ENCODE measurements at regions not wholly inside any gene's neighbourhood (a gene's known extent, or its start where the extent isn't known, plus 50 kb on each side); places are given as distances from the start of the nearest gene placed in this dataset.

- TF ChIP-seq CTCF (IDR thresholded peaks at IDR 0.05) (no peak), EP300 (IDR thresholded peaks at IDR 0.05) (no peak)
- WGBS: 85% methylated on average over 6 of the region's 6 CpGs
- no peaks in the 10 kb centered on the region for H3K27me3 ChIP-seq
- H3K36me3 ChIP-seq: no peaks in the 10 kb centered on the region
- no peak overlapping the region for H3K27ac ChIP-seq
- H3K9me3 ChIP-seq: no peaks in the 10 kb centered on the region
- no peak for DNase-seq (ENCODE audit: low spot score in 2 of 2)
- peaks cover 4% of the 10 kb centered on the region for H3K4me1 ChIP-seq
- H3K4me3 ChIP-seq: no peak overlapping the region
Measured at GRCh38 chrX:10754445-10754844, 134.1 kb upstream of the MID1 start.

- Histone ChIP-seq H3K4me1 (peaks cover 4% of the 10 kb centered on the region), H3K27me3 (no peaks in the 10 kb centered on the region), H3K36me3 (no peaks in the 10 kb centered on the region), H3K9me3 (no peaks in the 10 kb centered on the region), H3K4me3 (no peak overlapping the region), H3K27ac (no peak overlapping the region)
- TF ChIP-seq EP300 (IDR thresholded peaks at IDR 0.05): no peak
- no peak for TF ChIP-seq CTCF (IDR thresholded peaks at IDR 0.05)
- TF ChIP-seq POLR2A (IDR thresholded peaks at IDR 0.05): no peak
- TF ChIP-seq POLR2AphosphoS5 (IDR thresholded peaks at IDR 0.05): no peak
- WGBS: 36% methylated on average over 9 of the region's 9 CpGs
- DNase-seq (ENCODE audit: low spot score in 2 of 2): no peak
Measured at GRCh38 chrX:10755439-10756334, 135.3 kb upstream of the MID1 start.

- Histone ChIP-seq H3K27ac (no peak overlapping the region), H3K4me3 (no peak overlapping the region), H3K36me3 (no peaks in the 10 kb centered on the region), H3K27me3 (no peaks in the 10 kb centered on the region), H3K4me1 (peaks cover 4% of the 10 kb centered on the region), H3K9me3 (no peaks in the 10 kb centered on the region)
- DNase-seq (ENCODE audit: low spot score in 2 of 2): no peak
- no peak for TF ChIP-seq EP300 (IDR thresholded peaks at IDR 0.05)
- TF ChIP-seq CTCF (IDR thresholded peaks at IDR 0.05): no peak
- TF ChIP-seq POLR2AphosphoS5 (IDR thresholded peaks at IDR 0.05): no peak
- TF ChIP-seq POLR2A (IDR thresholded peaks at IDR 0.05): no peak
- 18% methylated on average over 3 of the region's 3 CpGs for WGBS
Measured at GRCh38 chrX:10756441-10756840, 136.1 kb upstream of the MID1 start.

GRCh38 chrX:10759141-10759799 lies 138.9 kb upstream of the MID1 start:
- H3K4me1 ChIP-seq: peaks cover 4% of the 10 kb centered on the region
- no peak for DNase-seq (ENCODE audit: low spot score in 2 of 2)
- no peaks in the 10 kb centered on the region for H3K36me3 ChIP-seq
- no peaks in the 10 kb centered on the region for H3K9me3 ChIP-seq
- H3K27me3 ChIP-seq: no peaks in the 10 kb centered on the region
- TF ChIP-seq POLR2A (IDR thresholded peaks at IDR 0.05) (no peak), EP300 (IDR thresholded peaks at IDR 0.05) (no peak), POLR2AphosphoS5 (IDR thresholded peaks at IDR 0.05) (no peak), CTCF (IDR thresholded peaks at IDR 0.05) (no peak)
- 46% methylated on average over 10 of the region's 10 CpGs for WGBS
- H3K4me3 ChIP-seq: no peak overlapping the region
- no peak overlapping the region for H3K27ac ChIP-seq

GRCh38 chrX:10761447-10761846 lies 141.1 kb upstream of the MID1 start:
- H3K27ac ChIP-seq: no peak overlapping the region
- H3K9me3 ChIP-seq: no peaks in the 10 kb centered on the region
- H3K36me3 ChIP-seq: no peaks in the 10 kb centered on the region
- TF ChIP-seq CTCF (IDR thresholded peaks at IDR 0.05): no peak
- no peak for TF ChIP-seq EP300 (IDR thresholded peaks at IDR 0.05)
- TF ChIP-seq POLR2A (IDR thresholded peaks at IDR 0.05): no peak
- TF ChIP-seq POLR2AphosphoS5 (IDR thresholded peaks at IDR 0.05): no peak
- H3K4me1 ChIP-seq: peaks cover 4% of the 10 kb centered on the region
- H3K4me3 ChIP-seq: no peak overlapping the region
- no peaks in the 10 kb centered on the region for H3K27me3 ChIP-seq
- DNase-seq (ENCODE audit: low spot score in 2 of 2): no peak
- 64% methylated on average over 1 of the region's 1 CpG for WGBS
